Prostate gland (tissue), 2 donors: ENCODE measurements at regions not wholly inside any gene's neighbourhood (a gene's known extent, or its start where the extent isn't known, plus 50 kb on each side); places are given as distances from the start of the nearest gene placed in this dataset.

Experiments used
- CTCF ChIP-seq, 4 experiments: fragments of 200-600 bp in 2 of 4; fragments of 450-650 bp in 2 of 4; sonication (generic) in 2 of 4; IDR thresholded peaks; 1 replicate in 3 of 4; 2 replicates in 1 of 4; pipeline ENCODE4 v1.5.1; 2016 to 2019; ENCODE audit warnings: antibody characterized with exemption in 4 of 4, mild to moderate bottlenecking in 2 of 4, moderate library complexity in 2 of 4
- POLR2A ChIP-seq: fragments of 450-650 bp; IDR thresholded peaks from one replicate; pipeline ENCODE4 v1.6.1; 2016; ENCODE audit warnings: antibody characterized with exemption, mild to moderate bottlenecking
- POLR2AphosphoS5 ChIP-seq: sonication (generic); formaldehyde crosslinking; IDR thresholded peaks from one replicate; pipeline ENCODE4 v1.6.1; 2017; ENCODE audit warnings: antibody characterized with exemption

- TF ChIP-seq POLR2A = no peak
- no peak for TF ChIP-seq CTCF (IDR thresholded peaks at IDR 0.05)
- no peak for TF ChIP-seq POLR2AphosphoS5
Observed at GRCh38 chr22:48343461-48343860, 1484.2 kb downstream of the BRD1 start.
